ENCODE measurements at regions not wholly inside any gene's neighbourhood (a gene's known extent, or its start where the extent isn't known, plus 50 kb on each side); places are given as distances from the start of the nearest gene placed in this dataset.

DNA sequence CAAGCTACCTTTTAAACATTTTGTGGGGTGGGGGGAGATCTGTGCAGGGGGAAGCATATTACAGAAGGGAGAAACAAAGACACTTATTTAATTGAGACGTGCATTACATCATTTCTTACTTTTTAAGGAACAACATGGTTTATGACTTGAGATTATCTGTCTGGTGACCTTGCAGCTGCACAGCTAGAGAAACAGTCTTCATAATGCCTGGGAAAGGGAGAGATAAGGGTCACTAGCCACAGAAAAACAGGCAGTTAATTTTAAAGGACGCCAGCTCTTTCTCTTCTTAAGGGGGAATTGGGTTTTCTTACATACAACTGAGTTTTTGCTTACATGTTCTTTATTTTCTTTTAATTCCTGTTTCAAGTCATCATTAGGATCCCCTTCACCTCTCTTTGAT lies 147.9 kb downstream of the SST start:
- TF ChIP-seq, protein P1, sequence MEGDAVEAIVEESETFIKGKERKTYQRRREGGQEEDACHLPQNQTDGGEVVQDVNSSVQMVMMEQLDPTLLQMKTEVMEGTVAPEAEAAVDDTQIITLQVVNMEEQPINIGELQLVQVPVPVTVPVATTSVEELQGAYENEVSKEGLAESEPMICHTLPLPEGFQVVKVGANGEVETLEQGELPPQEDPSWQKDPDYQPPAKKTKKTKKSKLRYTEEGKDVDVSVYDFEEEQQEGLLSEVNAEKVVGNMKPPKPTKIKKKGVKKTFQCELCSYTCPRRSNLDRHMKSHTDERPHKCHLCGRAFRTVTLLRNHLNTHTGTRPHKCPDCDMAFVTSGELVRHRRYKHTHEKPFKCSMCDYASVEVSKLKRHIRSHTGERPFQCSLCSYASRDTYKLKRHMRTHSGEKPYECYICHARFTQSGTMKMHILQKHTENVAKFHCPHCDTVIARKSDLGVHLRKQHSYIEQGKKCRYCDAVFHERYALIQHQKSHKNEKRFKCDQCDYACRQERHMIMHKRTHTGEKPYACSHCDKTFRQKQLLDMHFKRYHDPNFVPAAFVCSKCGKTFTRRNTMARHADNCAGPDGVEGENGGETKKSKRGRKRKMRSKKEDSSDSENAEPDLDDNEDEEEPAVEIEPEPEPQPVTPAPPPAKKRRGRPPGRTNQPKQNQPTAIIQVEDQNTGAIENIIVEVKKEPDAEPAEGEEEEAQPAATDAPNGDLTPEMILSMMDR (optimal IDR thresholded peaks at IDR 0.05 in 1 of 3, IDR thresholded peaks at IDR 0.05 in 1 of 3, conservative IDR thresholded peaks at IDR 0.05 in 1 of 3; ENCODE audit: extremely low read depth in 1 of 3, insufficient read depth in 2 of 3, low read length in 3 of 3): no peak
- TF ChIP-seq EZH2 (IDR thresholded peaks at IDR 0.05; ENCODE audit: low read length): no peak

Data from keratinocyte (primary cell).